Hepatic stellate cell (primary cell): ENCODE measurements at regions not wholly inside any gene's neighbourhood (a gene's known extent, or its start where the extent isn't known, plus 50 kb on each side); places are given as distances from the start of the nearest gene placed in this dataset.
"Not testable (repeated sequence)": the region's sequence is repeated elsewhere in the genome, so short reads cannot be mapped to it uniquely, and the experiment has no call there.

ENCODE experiments used
- DNase-seq: peaks from one replicate; pipeline ENCODE4 v3.0.0; 2011; ENCODE audit warnings: low spot score

DNA sequence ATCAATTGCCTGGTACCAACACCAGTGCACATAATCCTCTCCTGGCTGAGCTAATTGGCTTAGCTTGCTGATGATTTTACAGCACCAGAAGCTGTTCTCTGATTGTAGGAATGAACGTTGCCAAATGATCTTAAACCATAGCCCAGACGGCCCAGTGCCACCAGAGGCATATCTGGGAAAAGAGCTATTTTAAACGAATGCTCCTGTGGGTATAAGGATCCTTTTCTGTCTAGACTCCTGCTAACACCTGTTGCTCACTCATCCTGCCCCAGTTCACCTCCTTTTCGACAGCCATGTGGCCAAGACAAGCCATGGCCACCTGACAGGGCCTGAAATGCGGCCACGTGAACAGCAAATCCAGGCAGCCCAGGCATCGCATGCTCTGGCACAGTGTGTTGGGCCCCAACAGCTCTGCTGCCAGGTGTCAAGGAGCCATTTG is 289.9 kb upstream of the SLC30A5 start:
- DNase-seq, result no peak

DNA sequence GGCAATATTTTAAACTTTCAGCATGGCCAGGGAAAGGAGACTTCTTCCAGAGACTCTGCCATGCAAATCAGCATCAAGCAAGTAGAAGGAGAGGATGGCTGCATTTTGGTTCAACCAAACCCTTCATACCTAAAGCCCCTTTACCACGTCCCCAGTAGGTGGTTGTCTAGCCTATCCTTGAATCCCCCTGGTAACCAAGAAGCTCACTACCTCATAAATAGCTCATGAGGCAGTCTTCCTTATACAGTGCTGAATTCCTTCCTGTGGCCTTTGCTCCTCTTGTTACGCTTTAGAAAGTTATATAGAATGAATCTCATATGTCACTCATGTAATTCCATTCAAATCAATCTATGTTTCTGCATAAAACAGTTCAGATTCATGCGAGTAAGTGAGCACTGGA is 289.5 kb upstream of the SLC30A5 start:
- no peak for DNase-seq

DNA sequence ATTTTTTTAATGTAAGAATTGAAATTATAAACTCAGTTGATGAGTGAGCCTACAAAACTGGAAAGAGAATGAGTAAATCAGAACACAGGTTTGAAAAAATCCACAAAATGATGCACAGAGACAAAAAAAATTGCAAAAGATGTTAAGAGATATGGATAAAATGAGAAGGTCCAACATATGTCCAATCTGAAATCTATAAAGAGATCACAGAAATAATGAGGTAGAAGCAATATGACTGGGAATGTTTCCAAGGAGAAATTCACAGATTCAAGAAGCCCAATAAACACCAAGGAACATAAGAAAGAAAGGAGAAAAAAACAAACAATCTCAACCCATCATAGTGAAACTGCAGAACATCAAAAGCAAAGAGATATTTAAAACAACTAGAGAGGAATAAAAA is 288.4 kb upstream of the SLC30A5 start:
- DNase-seq, result no peak

DNA sequence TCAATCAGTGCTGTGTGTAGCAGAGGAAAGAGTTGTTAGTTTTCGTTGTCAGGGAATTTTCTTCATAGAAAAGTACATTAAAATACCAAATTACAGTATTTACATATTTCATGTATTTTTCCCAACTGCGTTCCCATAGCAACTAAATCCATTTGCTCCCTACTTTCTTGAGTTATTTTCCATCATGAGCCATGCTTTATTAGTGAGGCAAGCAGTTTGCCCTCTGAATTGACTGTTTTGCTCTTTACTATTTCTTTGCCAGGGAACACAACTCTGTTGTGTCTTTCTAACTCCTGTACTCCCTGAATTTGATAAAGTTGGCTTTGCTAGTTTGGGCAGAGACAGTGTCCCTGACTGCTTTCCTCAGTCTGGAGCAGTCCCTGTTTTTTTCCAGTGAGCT is 276.2 kb upstream of the SLC30A5 start:
- DNase-seq, result no peak

DNA sequence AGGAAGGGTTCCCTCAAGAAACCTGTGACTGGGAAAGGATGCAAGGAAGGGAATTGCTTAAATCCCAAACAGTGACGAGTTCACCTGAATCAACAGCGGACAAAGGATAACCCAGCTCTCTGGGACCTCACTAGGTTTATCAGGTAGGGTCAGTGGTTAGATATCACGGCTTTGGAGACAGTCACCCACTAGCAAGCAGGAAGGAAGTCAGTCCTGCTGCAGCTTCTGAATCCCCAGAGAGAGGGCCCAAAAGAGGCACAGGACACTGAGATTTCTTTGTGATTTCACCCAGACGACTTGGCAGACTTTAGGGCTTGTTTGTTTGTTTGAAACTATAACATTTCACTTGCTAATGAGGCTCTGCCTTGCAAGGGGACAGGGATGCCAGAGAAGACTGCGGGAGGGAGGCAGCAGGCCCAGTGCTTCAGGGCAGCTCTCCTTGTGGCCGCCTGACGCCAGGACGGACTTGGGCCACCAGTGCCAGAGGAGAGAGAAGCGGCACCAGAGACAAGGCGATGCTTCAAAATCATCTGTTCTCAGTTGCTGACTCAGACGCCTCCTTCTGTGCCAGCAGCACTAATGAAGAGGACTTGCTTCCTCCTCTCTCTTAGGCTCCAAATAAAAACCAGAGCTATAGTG is 275.6 kb upstream of the SLC30A5 start:
- DNase-seq, result no peak

DNA sequence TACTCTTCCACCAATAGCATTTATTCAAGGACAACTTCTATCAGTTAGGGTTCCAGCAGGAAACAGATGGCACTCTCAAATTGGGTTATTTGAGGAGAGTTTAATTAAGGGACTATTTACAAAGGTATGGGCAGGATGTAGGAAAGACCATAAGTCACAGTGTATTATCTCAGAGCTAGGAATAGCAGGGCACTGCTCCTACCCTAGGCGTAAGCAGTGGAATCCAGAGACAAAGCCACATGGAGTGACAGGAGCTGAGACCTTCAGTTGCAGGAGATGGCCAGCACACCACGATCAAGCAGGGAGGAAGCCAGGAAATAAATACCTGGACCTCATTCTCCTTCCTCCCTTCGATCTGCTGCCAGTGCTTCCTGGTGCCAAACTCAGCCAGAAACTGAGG is 274.9 kb upstream of the SLC30A5 start:
- no peak for DNase-seq

DNA sequence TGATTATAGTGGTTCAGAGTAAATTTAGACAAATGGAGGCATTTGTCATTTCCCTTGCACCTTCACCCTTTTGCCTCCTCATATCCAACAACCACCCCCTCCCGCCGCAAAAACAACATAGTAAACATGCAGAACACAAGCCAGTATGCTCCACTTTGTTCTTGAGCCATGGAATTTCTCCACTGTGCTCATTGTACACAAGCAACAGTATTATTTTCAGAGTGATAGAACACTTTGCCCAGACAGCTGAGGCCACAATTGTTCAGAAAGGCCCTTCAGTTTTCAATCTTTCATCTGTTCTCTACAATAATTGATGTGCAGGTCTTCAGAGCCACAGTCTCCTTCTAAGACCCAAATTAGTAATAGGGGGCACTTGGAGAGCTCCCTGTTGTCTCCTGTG is 272.8 kb upstream of the SLC30A5 start:
- DNase-seq, result no peak

DNA sequence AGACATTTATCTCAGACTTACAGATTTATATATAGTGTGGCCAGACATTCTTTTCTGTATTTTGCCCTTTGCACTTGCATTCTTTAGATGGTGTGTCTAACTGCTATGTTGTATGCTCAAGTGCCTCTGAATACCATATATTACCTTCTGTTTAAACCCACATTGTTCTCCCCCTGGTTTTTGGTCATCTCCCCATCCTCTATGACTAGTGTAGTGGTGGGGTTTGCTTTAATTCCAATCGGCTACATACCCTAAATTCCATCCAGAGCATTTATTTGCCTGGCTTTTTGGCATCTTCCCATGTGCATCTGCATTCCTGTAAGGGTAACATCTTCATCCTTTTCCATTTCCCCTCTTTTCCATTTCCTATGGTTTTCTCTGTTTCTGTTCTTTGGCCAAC is 271.0 kb upstream of the SLC30A5 start:
- no peak for DNase-seq

DNA sequence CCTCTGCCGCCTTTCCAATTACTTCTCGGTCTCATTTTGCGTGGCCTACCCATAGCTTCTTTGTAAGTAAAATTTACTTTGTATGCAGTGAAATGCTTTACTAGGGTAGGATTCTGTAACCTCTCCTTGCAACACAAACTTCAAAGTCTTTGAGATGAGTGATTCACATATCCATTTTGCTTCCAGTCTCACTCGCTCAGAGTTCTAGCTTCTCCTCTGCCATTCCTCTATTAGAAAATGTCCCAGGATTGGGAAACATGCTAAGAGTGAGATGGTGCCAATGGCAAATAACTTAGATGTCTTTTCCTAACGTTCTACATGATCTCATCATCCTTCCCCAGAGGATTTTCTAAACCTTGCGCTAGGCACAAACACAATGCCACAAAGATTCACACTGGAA is 270.5 kb upstream of the SLC30A5 start:
- DNase-seq, result no peak

DNA sequence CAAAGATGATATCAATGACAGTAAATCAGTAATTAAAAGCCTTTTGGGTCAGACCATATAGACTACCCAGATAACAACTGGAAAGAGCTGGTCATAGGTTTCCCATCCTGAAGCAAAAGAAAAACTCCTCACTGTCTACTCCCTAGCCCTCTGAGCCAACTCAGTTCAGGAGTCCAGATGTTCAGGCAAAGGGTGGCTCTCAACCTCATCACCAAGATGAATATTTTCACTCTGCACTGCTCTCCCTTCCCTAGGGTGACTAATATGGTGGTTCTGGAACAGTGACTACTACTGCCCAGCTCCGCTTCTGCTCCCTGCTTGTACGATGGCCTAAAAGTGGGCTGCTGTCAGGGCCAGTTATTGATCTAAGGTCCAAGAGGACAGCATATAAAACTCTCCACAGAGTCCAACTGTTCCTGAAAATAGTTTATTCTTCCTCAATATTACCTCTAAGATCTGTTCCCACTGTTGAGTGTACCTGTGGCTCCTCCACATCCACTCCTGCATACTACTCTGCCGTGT is 263.4 kb upstream of the SLC30A5 start:
- no peak for DNase-seq

DNA sequence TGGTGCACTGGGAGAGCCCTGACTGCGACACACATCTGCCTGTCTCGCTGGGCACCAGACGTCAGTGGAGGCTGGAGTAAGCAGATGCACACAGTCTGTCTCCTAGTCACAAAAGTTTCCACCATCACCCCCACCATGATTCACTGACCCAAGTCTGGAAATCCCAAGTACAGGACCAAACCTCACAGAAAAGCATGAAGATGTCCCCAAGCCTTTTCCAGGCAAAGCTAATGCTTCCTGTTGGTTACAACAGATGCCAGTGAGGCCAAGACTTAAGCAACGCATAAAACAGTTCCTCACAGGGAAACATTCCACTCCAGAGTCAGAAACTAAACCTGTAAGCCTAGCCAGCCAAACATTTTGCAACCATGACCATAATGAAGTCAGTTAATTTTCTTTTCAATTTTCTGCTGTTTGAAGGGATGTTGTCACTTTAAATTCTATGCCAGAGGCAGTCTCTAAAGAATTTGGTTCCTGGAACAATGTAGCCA is 259.3 kb upstream of the SLC30A5 start:
- no peak for DNase-seq

DNA sequence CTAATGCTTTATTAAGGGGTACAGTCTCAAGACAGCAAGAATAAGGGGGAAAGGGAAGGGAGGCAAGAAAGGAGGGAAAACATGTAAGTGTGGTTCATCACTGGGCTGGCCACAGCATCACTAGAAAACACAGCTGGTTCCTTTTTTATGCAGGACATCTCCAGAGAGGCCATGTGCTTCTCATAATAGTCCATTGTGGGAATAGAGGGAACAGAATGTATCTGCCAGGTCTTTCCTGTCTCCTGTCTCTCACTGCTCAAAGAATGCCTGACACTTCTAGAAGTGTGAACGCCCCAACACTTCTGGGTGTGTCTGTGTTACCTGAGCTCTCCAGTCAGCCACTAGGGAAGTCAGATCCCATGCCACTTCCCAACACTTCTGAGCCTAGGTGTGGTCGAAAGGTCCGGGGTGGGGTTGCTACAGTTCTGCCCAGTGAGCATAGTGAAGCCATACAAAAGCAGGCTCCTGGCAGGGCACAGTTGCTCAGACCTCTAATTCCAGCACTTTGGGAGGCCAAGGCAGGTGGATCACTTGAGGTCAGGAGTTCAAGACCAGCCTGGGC is 255.6 kb upstream of the SLC30A5 start:
- no peak for DNase-seq

DNA sequence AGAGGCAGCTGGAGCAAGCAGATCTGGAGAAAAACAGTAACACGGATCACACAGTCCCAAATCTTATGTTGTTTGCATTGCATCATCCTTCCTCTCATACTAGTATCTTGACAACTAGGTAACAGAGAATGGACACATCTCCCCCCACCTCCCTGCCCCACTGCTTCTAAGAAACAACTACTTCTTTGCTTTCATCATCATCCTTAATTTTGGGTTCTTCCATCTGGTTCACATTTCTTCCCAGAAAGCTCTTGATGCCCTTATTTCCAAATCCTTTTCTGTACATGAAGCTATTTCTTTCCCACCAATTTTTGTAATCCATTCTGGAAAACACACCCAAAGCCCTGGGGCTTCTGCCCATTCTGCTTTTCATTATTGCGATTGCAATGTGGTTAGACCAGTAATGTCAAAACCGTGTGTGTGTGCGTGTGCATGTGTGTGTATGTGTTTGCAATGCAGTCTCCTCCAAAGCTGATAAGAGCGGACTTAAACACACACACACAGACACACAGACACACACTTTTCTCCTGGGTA is 254.7 kb upstream of the SLC30A5 start:
- no peak for DNase-seq

DNA sequence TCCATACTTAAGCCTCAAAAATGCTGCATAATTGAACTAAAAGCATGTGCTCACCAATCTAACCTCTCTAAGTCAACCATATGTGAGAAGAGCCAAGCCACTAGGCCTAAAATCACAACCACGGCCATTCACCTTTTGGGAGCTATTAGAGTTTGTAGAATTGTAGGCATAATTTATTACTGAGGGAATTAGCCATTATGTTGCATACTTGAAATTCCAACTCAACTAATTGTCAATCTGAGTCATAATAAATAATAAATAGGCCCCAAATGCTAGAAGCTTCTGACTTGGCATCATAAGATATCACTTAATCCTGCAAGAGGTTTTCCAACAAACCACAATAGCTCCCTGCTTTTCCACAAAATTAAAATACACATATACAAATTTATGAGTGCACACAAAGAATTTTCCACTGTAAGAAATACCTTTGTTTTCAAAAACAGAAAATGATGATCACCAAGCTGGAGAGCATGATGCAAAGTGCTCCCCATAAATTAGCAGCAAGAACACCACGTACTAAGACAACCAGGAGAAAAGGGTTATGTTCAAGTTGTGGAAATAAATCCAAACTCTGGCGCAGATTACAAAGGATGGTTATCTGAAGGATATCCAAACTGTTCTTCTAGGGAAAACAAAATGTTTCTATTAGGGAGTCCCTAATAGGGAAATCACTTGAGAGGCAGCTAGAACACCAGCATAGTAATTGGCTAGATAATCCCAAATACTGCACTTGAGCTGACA is 250.0 kb upstream of the SLC30A5 start:
- no peak for DNase-seq

DNA sequence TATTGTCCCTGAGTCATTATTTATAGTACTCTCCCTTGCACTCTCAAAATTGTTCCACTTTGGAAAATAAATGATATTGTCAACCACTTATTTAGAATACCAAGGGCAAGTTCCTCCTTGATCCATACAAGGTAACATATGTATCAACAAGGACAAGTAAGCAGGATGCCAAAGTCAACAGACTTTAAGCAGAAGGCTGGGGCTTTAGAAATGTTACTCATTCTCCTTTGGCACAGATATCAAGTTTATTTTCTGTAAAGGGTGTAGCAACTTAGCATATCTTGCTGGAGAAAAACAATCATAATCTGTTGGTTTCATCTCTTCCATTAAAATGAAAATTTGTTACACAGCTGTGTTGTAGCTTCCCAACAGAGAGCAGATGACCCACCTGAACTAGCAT is 248.7 kb upstream of the SLC30A5 start:
- no peak for DNase-seq

DNA sequence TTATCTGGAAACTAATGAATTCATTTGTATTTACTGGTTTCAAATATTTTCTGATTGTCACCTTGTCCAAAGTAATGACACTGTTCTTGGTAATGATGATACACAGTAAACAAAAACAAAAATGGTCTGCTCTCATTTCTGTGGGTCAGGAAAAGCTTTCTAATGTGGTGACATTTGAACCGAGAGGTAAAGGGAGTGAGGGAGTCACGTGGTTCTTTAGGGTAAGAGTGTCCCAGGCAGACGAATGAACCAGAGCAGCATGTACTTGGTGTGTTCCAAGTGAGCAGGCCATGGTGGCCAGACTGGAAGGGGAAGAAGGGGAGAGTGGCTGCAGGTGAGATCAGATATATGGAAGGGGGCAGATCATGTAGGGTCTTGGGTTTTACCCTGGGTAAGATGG is 247.0 kb upstream of the SLC30A5 start:
- no peak for DNase-seq

DNA sequence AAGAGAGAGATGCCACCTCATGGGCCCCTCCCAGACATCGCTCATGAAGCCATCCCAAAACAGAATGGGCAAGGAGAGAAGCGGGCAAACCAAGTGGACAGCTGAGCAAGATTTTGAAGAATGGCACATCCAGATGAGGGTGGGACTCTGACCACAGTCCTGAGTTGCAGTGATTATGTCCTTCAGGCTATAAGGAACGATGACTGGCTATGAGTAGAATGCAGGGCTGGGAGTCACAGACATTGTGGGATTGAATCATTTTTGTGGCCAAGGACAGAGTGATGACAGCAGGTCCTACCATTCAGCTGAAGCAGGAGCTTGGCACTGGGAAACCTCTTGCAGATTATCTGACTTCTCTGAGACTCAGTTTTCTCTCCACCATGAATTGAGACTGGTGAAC is 245.7 kb upstream of the SLC30A5 start:
- peak; percentile 63 for DNase-seq

DNA sequence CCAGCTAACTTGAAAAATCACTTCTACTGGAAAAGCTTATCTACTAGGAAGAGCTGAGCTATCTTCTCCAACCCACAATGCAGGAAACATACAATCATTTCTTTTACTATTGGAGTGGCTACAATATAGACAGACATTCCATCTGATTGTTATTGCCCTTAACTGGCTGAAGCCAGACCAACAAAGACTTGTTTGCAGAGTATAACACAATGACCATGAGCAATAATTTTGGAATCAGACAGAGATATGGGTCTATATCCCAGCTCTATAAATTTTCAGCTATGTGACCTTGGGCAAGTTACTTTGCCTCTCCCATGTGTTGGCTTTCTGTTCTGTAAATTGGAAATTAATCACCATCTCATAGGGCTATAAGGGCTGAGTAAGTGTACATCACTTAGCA is 244.7 kb upstream of the SLC30A5 start:
- DNase-seq, result no peak

DNA sequence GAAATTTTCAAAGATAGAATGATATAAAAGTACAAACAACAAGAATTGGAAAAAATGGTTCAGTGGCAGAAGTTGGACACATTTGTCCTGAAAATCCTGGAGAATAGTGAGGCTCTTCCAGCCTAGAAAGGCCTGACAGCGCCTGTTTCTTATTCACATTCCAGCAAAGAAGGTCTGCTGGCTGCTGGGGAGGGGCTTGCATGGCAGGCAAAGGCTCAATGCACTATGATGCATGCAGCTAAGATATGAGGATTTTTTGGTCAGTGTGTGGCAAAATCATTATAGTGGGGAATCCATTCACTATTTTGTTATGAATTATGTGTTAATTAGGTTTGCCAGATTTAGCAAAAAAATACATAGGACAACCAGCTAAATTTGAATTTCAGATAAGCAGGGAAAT is 243.9 kb upstream of the SLC30A5 start:
- no peak for DNase-seq

DNA sequence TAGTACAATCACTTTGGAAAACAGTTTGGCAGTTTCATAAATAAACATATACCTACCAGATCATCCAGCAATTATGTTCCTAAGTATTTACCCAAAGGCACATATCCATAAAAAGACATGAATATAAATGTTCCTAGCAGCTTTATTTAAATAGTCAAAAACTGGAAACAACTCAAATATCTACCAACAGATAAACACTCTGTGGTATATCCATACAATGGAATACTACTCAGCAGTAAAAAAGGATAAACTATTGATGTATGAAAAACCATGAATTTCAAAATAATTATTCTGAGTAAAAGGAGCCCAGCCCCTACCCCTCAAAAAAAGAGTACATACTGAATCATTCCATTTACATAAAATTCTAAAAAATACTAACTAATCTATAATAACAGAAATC is 232.7 kb upstream of the SLC30A5 start:
- no peak for DNase-seq

DNA sequence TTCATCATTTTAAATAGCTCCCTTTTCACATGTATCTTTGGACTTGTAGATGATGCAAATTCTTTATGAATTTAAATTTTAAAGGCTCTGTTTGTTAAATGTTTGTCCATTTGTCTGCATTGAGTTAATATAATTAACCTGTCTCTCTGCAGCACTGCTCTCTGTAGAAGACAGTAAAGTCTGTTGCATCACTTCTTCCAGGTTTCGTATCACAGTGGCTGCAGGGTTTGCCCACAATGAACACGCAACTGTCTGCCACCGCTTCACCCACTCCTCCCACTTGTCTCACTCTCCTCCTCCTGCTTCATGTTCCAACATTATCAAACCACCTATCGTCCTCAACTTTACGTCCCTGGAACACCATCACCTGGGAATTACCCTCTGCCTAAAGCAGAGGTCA is 231.3 kb upstream of the SLC30A5 start:
- DNase-seq, result no peak

DNA sequence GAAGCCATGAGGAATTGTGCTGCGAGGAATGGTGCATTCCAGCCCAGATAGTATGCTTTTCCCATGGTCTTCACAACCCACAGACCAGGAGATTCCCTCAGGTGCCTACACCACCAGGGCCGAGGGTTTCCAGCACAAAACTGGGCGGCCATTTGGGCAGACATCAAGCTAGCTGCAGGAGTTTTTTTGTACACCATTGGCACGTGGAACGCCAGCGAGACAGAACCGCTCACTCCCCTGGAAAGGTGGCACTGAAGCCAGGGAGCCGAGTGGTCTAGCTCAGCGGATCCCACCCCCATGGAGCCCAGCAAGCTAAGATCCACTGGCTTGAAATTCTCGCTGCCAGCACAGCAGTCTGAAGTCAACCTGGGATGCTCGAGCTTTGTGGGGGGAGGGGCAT is 228.6 kb upstream of the SLC30A5 start:
- not testable (repeated sequence) for DNase-seq
